ENCODE measurements at regions not wholly inside any gene's neighbourhood (a gene's known extent, or its start where the extent isn't known, plus 50 kb on each side); places are given as distances from the start of the nearest gene placed in this dataset.

DNA sequence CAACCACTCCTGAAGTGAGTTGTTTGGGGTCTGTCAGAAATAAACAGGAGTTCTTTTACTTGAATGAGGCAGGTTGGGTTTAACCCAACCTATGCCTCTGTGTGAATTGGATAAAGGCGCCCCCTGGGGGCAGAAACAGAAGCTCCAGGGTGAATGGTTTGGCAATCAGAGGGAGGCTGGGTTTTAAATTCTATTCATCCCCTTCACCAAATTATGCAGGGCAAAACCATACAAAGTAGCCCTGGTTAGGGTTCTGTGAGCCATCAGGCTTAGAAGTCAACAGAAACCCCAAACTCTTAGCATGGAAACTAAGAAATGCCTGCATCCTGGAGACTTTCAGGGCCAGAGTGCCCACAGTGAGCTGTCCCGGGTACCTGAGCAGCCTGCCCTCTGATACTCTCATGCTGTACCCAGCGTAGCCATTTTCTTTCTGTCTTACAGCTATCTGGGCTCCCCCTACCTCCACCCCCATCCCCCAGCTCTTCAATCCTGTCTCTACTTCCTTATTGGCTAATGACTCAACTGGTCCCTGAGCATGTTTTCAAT is 241.5 kb downstream of the ICOS start:
- no peak for DNase-seq (ENCODE audit: low spot score)

DNA sequence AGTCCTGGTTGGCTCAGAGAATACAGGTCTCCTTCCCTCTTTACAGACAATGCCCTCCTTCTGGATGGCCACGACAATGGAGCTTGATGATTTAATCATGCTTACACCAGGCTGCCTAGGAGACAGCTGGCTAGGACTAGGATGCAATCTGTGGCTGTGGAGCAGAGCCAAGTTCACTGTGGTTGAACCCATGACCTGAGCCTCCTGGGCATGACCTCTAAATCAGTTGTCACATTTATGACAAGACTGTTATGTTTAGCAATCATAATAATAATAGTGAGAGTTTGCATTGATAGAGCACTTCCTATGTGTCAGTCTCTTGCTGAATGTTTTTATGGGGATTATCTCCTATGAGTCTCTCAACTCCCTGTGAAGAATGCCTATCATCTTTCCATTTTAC is 244.1 kb downstream of the ICOS start:
- no peak for DNase-seq (ENCODE audit: low spot score)

DNA sequence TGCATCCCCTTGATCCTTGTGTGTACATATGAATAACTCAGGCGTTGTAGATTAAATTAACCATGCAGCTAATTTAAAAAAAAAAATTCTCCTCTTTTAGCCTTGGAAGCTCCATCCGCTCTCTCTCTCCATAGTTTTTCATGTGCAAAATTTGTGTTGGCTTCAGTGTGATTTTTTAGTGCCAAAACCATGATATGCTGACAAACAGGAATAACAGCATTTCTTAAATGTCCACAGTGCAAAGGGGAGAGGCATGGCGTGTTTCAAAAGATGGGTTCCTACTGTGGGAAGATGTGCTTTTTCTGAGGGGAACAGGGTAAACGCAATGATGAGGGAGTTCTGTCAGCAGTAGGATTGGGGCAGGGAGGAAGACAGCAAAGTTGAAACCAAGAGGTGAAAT is 247.0 kb downstream of the ICOS start:
- no peak for DNase-seq (ENCODE audit: low spot score)

DNA sequence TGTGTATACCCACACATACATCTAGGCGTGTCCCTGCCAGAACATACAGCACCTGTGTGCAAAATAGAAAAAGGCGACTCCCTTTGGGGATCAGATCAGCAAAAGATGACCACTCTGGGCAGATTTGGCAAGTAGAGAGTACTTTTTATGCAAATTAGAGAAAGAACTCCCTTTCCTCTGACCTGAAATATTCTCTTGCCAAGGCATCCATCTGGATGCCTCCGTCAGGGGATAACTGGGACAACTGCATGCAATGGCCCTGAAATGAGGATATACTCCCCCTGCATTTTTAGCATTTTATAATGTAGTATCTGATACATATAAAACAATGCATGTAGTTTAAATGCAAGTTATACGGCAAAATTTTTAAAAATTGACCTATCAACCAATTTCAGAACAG is 247.7 kb downstream of the ICOS start:
- no peak for DNase-seq (ENCODE audit: low spot score)

DNA sequence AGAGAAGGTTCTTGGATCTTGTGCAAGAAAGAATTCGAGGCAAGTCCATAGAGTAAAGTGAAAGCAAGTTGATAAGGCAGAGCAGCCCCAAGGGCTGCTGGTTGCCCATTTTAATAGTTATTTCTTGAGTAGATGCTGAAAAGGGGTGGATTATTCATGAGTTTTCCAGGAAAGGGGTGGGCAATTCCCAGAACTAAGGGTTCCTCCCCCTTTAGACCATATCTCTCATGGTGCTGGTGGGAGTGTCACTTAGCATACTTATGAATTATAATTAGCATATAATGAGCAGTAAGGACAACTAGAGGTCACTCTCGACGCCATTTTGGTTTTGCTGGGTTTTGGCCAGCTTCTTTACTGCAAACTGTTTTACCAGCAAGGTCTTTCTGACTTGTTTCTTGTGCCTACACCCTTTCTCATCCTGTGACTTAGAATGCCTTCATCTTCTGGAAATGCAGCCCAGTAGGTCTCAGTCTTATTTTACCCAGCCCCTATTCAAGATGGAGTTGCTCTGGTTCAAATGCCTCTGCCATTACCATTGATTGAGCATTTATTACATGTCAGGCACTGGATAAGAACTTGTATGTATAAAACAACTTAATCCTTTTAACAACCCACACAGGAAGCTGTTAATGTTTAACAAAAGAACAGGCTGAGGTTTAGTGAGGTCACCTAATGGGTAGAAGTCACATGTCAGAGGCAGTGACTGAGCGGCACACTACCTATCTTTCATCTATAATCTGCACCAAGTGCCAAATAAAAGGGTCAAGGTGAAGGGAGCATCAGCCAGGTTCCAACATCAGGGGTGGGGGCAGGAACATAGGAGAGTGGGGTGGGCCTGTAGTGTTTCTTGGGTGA is 250.9 kb downstream of the ICOS start:
- DNase-seq (ENCODE audit: low spot score), result no peak

DNA sequence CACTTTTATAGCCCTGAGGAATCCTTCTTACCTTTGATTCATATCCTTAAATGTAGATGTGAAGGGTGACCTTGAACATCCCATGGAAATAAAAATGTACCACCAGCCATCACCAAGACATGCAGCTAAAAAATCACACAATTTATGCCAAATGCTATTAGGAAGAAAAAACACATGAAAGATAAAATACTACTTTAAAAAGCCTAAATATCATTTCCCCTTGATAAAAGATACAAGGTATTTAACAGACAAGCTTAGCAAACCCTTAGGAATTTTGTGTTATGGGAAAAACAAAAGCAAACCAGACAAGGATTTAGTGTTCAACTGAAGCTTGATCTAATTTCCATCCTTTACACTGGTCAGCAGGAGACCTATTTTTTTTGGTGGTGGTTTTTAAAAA is 255.0 kb downstream of the ICOS start:
- DNase-seq (ENCODE audit: low spot score), result no peak

DNA sequence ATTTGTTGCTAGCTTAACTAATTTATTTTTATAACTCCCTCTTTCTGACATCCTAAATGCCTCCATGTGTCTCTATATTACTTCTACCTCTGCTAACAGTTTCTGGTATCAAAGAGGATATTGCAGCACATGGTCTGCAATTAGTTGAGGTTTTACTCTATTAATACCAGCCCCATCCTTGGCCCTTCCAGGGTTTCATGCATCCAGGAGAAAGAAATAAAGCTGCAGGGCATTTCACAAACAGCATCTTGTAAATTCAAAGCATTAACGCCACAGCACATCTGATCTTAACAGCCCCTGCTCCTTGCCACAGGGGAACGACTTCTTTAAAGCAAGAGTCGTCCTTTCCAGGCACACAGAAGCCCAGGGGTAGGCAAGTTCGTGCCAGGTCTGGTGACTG is 258.9 kb downstream of the ICOS start:
- DNase-seq (ENCODE audit: low spot score), result no peak

DNA sequence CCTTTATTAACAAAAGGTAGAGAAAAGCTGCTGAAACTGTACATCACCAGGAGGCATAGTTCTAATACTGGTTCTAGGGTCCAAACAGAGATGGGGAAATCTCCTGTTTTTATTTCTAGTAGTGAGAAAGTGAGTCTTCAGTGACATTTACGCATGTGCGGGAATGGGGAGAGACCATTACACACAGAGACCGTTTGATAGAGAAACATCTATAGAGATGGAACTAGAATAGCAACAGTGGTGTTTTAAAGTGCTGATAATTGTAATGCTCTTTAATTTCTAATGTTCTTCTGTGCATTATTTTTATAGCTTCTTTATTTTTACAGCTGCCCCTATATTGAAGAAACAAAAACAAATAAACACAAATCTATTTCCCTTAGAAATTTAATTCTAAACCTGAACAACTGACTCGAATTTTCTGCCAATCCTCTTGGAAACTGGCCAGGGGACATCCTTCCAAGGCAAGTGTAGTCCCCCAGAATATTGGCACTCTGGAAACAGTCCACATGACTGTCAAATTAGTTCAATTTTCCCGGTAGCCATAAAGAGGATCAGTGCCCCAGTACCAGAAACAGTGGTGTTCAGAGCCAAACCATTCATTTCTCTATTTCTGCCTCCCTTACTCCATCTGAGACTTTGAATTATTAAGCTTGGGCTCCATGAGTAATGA is 260.9 kb downstream of the ICOS start:
- no peak for DNase-seq (ENCODE audit: low spot score)

DNA sequence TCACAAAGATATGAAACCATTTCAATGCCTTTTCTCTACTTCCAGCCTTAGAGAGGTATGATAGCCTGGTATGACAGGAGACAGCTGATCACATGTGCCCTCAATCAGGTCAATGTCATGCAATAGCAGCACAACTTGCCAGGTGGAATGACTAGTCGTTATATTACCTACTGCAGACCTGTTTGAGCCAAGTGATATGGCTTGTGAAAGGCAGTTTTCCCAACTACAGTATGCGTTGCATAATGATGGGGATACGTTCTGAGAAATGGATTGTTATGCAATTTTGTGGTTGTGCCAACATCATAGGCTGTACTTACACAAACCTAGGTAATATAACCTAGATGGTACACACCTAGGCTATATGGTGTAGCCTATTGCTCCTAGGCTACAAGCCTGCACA is 262.8 kb downstream of the ICOS start:
- DNase-seq (ENCODE audit: low spot score), result no peak

DNA sequence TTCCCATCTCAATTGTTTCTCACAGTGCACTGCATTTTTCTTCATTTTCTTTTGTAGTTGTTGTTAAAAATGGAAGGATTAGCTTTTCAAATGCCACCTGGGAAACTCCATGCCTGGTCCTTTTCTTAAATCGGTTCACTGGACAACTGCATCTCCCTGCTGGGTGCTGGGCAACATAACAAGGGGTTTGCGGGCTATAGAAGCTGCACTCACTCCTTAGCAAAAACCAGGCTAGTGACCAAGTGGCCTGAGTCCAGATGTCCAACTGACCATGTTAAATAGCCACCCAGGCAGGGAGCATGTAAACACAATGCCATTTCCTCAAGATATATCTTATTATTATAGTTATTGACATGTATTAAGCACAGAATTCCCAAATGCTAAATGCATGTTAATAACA is 264.9 kb downstream of the ICOS start:
- no peak for DNase-seq (ENCODE audit: low spot score)

DNA sequence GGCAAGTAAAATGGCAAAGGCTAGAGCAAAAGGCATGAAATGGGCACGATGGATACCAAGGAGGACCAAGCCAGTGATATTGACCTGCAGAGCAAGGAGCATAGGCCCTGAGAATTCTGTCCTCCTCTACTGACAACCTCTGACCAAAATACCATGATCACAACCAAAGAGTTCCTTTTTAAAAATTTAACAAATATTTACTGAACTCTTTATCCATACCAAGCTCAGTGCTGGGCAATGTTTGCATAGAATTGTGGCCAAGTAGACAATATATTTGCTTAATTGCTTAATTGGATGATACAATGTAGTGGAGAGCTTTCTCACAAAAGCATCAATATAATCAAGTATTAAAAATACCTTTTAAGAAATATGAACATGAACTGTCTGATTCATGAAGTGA is 265.7 kb downstream of the ICOS start:
- no peak for DNase-seq (ENCODE audit: low spot score)

DNA sequence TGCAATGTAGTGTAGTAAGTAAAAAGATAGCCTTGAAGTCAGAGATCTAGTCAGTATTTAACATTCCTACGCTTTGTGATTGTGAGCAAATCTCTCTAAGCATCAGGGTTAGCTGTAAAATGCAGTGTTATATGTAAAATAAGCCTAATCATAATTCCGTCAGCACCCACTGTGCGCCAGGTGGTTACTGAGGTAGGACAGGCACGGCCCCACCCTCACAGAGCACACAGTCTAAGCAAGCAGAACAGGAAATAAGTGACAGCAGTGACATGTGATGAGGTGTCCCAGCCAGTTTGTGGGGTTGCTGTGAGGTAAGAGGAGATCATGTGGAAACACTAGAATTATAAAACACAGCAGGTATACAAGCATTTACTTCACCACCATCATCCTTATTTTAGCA is 267.1 kb downstream of the ICOS start:
- DNase-seq (ENCODE audit: low spot score), result no peak

DNA sequence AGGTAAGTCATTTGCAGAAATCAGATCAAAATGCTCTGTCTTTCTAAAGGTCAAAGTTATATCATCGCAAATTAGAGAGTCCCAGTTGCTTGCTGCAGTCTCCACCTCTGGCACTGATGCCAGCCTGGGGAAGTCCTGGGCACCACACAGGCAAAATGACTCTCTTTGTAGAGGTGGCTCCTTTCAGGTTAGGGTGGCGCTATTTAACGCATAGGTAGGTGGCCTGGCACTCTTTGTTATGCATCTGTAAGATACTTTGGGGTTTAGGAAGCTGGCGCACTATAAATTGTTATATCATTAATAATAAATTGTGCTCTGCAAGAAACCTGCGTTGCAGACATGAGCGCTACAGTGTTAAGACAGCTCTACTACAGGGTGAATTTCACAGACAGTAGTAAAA is 268.5 kb downstream of the ICOS start:
- no peak for DNase-seq (ENCODE audit: low spot score)

DNA sequence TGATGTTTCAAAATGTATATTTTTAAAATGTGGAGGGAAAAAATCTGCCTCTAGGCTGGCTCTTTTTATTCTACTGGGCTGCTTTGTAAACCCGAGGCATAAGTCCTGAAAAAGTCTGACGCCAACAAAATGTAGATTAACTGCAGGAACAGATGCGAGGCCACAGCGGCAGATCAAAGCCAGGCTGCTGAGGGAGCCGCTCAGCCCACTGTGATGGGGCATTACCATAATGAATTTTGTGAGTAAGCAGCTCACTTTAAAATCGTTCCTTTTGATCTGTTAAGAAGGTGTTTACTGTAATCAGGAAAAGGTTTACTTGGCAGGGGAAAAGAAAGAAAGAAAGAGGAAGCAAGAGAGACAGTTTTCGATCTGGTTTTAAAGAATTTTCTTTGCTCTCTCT is 269.0 kb downstream of the ICOS start:
- no peak for DNase-seq (ENCODE audit: low spot score)

DNA sequence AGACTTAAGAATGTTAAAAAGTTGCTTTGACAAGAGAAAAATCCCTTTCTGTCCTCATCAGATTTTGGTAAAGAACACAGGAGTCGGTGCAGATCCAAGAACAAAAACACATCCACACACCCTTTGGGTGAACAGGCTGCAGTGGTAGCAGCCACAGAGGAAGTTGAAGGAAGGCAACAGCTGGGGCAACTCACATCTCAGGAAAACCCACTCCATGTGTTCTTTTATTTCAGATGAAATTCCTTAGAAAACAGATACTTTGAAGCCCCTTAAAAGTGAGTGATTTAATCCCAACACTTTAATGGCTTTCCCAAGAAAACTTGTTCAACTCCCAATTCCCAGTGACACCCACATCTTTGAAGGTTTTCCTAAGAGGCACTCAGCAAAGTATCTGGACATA is 271.3 kb downstream of the ICOS start:
- DNase-seq (ENCODE audit: low spot score), result no peak

DNA sequence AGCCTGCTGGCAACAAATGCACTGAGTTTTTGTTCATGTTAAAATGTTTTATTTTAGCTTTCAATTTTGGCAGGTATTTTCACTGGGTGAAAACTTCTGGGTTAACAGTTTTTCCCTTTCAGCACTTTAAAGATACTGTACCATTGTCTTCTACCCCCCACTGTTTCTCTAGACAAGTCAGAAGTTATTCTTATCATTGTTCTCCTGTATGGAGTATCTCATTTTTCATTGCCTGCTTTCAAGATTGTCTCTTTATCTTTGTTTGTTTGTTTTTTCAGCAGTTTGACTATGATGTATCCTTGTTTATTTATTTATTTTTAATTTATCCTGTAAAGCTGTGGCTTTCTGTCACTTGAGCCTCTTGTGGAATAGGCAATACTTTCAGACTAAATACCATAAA is 277.0 kb downstream of the ICOS start:
- no peak for DNase-seq (ENCODE audit: low spot score)

DNA sequence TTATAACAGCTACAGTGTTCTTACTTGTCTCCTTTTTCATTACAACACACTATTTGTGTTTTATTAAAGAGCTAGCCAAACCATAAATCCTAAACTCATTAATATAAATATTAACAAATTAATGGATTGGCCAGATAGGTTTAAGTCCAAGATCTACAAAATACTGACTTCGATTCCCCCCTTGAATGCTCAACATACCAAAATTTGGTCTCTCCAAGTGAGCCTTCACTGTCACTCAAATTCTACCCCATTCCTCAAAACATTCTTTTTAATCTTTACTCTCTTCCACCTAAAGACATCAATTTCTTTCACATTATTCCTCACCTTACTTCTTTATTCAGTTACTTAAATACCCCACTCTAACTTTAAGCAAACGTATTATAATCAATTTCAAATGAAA is 281.5 kb downstream of the ICOS start:
- DNase-seq (ENCODE audit: low spot score), result no peak

DNA sequence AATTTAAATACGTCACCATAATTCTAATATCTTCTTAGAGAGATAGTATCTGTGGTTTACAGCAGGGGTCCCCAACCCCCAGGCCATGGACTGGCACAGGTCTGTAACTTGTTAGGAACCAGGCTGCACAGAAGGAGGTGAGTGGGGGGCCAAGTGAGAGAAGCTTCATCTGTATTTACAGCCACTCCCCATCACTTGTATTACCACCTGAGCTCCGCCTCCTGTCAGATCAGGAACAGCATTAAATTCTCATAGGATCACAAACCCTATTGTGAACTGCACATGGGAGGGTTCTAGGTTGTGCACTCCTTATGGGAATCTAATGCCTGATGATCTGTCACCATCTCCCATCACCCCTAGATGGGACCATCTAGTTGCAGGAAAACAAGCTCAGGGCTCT is 282.6 kb downstream of the ICOS start:
- no peak for DNase-seq (ENCODE audit: low spot score)

DNA sequence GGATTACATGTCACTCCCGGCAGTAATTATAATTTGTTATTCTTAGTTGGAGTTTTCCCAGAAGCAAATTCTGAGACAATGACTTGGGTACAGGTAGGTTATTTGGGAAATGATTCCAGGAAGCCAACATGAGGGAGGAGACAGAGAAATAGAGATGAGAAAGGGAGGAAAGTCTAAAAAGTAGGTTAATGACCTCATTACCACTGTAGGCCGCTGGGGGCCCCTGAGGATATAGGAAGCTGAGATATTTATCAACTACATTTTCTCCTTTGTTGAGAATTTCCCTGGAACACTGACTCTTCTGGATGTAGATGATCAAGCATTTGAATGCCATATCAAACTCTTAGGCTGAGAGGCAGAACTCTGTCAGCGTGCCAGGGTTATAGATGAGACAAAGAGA is 284.3 kb downstream of the ICOS start:
- DNase-seq (ENCODE audit: low spot score), result no peak

DNA sequence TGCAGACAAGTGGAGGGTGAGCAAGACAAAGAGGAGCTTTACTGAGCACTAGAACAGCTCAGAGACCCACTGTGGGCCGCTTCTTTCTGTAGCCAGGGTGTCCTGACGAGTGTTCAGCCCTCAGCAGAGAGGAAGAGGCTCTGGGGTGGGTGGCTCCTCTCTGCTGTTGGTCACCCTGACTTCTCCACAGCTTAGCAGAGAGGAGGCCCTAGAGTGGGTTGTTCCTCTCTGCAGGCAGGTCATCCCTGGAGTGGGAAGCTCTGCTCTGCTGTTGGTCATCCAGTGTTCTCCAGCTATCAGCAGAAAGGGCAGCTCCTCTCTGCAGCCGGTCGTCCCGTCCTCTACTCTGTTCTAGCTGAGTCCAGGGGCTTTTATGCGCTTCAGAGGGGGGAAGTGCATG is 286.5 kb downstream of the ICOS start:
- no peak for DNase-seq (ENCODE audit: low spot score)

DNA sequence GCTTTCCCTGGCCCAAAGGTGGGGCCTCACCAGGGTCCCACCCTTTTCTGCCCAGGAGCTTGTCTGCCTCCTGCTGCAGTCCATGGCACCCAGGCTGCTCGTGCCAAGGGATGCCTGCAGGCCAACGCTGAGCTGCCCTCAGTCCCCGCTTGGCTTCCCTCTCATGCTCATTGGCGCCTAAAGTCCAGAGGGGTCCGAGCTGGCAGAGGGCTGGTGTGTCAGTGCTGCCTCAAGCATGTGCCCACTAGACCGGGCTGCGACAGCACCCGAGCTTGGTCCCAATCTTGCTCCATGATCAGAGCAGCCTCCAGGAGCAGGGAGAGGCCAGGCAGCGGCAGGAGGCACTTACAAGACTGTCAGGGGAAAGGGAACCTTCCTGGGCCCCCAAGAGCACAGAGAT is 287.0 kb downstream of the ICOS start:
- DNase-seq (ENCODE audit: low spot score), result no peak

DNA sequence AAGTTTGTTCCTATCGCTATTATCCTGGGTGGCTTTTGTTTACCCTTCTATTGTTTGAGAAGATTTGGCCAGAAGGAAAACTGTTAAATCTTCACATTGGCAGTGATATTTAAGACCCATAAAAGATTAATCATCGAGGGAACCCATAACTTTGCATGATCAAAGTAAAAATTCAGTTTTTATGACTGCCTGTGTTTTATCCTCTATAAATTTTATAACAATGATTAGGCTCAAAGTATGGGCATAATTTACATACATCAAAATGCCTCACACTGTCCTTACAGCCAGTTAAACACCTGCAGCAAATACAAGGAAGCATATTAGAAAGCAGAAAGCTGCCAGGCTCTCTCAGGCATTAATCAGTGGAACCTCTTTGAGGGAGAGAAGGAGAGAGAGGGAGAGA is 289.1 kb downstream of the ICOS start:
- DNase-seq (ENCODE audit: low spot score), result no peak

DNA sequence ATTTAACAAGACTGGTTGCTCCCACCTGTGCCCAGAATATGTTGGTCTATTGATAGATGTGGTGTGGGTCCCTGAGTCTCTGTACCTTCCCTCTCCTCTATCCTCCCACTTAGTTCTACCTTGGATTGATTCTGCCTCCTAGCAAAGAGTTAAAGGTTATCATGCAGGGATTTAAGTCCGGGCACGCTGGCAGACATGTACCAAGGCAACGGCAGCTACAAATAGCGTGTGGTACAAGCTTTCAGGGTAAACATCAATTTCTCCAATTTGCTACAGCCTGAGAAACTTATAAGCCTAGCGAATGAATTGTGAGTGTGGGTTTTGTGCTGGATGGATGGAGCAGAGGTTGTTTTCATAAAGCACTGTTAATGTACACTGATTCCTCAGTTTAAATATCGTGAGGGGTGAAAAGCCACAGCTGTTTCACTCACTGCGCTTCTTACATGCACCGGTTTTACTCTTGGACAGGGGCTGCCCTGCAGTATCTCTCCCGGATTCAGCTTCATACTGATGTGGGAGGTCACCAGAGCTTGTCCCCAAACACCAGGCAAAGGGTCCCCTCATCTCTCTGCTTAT is 289.8 kb downstream of the ICOS start:
- no peak for DNase-seq (ENCODE audit: low spot score)
